UCSD-AML1 (cell line): ENCODE measurements at regions not wholly inside any gene's neighbourhood (a gene's known extent, or its start where the extent isn't known, plus 50 kb on each side); places are given as distances from the start of the nearest gene placed in this dataset.
A peak's percentile ranks its signal among the peaks of the same experiment; 100 is the strongest.
"Not testable (repeated sequence)": the region's sequence is repeated elsewhere in the genome, so short reads cannot be mapped to it uniquely, and the experiment has no call there.

Source experiments
- DNase-seq: peaks from one replicate; lab custom pipeline; 2025; ENCODE audit not compliant: unreplicated experiment; lab: John Stamatoyannopoulos, UW

- no peak for DNase-seq
Observed at GRCh38 chr1:234922987-234923386, 205.7 kb downstream of the TOMM20 start.

- no peak for DNase-seq
Observed at GRCh38 chr1:234921266-234922062, 207.2 kb downstream of the TOMM20 start.

GRCh38 chr1:234920843-234921140, 207.8 kb downstream of the TOMM20 start:
- DNase-seq = no peak

GRCh38 chr1:234920136-234920842, 208.3 kb downstream of the TOMM20 start:
- no peak for DNase-seq

GRCh38 chr1:234918961-234919761, 209.5 kb downstream of the TOMM20 start:
- DNase-seq = no peak

GRCh38 chr1:234918181-234918841, 210.3 kb downstream of the TOMM20 start:
- DNase-seq = peak; percentile 50

GRCh38 chr1:234917495-234918180, 211.0 kb downstream of the TOMM20 start:
- no peak for DNase-seq

- DNase-seq = no peak
Observed at GRCh38 chr1:234916840-234917239, 211.8 kb downstream of the TOMM20 start.

- no peak for DNase-seq
Observed at GRCh38 chr1:234915924-234916675, 212.5 kb downstream of the TOMM20 start.

- no peak for DNase-seq
Observed at GRCh38 chr1:234914606-234915290, 213.9 kb downstream of the TOMM20 start.

- DNase-seq = no peak
Observed at GRCh38 chr1:234913771-234914170, 214.9 kb downstream of the TOMM20 start.

- DNase-seq = no peak
Observed at GRCh38 chr1:234913278-234913649, 215.4 kb downstream of the TOMM20 start.

GRCh38 chr1:234912548-234913277, 215.9 kb downstream of the TOMM20 start:
- DNase-seq = no peak

GRCh38 chr1:234911787-234912186, 216.8 kb downstream of the TOMM20 start:
- DNase-seq = peak; percentile 26

GRCh38 chr1:234911136-234911535, 217.5 kb downstream of the TOMM20 start:
- DNase-seq = not testable (repeated sequence)

GRCh38 chr1:234909851-234910250, 218.8 kb downstream of the TOMM20 start:
- no peak for DNase-seq

GRCh38 chr1:234909307-234909810, 219.3 kb downstream of the TOMM20 start:
- no peak for DNase-seq

GRCh38 chr1:234908571-234908970, 220.1 kb downstream of the TOMM20 start:
- no peak for DNase-seq
